ENCODE measurements at regions not wholly inside any gene's neighbourhood (a gene's known extent, or its start where the extent isn't known, plus 50 kb on each side); places are given as distances from the start of the nearest gene placed in this dataset.

DNA sequence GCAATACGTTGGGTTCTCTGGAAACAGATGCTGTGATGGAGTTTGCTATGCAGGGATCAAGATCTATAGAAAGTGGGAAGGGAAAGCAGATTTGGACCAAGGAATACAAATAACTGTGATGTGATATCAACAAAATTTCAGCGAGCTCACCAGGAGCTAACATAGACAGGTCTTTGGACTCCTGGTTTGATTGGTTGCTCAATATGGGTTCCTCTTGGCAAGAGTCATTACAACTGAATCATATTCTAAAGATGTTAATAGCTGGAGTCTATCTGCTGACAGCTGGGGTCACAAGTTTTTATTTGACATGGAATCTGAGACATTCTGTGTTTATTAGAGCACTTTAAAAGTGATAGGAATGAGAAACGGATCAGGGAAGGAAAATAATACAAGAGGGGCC is 637.6 kb upstream of the GNPDA2 start:
- 85 to 86% methylated on average over 3 of the region's 3 CpGs for WGBS, 2 donors
- Histone ChIP-seq H3K9me3 (no peaks in the 10 kb centered on the region), H3K4me1 (no peaks in the 10 kb centered on the region), H3K27ac (no peak overlapping the region), H3K27me3 (no peaks in the 10 kb centered on the region), H3K4me3 (replicated peaks in 1 of 3) (no peak overlapping the region), H3K36me3 (no peaks in the 10 kb centered on the region)
- TF ChIP-seq POLR2A (IDR thresholded peaks at IDR 0.05) = no peak
- TF ChIP-seq, protein P1, sequence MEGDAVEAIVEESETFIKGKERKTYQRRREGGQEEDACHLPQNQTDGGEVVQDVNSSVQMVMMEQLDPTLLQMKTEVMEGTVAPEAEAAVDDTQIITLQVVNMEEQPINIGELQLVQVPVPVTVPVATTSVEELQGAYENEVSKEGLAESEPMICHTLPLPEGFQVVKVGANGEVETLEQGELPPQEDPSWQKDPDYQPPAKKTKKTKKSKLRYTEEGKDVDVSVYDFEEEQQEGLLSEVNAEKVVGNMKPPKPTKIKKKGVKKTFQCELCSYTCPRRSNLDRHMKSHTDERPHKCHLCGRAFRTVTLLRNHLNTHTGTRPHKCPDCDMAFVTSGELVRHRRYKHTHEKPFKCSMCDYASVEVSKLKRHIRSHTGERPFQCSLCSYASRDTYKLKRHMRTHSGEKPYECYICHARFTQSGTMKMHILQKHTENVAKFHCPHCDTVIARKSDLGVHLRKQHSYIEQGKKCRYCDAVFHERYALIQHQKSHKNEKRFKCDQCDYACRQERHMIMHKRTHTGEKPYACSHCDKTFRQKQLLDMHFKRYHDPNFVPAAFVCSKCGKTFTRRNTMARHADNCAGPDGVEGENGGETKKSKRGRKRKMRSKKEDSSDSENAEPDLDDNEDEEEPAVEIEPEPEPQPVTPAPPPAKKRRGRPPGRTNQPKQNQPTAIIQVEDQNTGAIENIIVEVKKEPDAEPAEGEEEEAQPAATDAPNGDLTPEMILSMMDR (IDR thresholded peaks at IDR 0.05) = no peak
- intact Hi-C loops (cut with DNase I) = no loop called here
- no peak for DNase-seq

DNA sequence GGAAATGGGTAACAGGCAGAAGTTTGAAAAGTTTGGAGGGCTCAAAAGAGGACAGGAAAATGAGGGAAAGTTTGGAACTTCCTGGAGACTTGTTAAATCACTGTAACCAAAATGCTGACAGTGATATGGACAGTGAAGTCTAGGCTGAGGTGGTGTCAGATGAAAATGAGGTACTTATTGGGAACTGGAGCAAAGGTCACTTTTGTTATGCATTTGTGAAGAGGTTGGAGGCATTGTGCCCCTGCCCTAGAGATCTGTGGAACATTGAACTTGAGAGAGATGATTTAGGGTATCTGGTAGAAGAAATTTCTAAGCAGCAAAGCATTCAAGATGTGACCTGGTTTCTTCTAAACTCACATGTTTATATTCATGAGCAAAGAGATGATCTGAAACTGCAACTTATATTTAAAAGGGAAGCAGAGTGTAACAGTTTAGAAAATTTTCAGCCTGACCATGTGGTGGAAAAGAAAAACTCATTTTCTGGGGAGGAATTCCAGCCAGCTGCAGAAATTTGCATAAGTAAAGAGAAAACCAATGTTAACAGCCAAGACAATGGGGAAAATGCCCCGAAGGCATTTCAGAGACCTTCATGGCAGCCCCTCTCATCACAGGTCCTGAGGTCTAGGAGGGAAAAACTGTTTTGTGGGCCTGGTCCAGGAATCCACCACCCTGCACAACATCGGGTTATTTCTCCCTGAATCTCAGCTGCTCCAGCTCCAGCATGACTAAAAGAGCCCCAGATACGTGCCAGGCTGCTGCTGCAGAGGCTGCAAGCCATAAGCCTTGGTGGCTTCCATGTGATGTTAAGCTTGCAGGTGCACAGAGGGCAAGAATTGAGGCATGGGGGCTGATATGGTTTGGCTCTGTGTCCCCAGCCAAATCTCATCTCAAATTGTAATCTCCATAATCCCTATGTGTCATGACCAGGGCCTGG is 632.5 kb upstream of the GNPDA2 start:
- WGBS, 2 donors = 61 to 92% methylated on average over 3 of the region's 3 CpGs
- TF ChIP-seq POLR2A (IDR thresholded peaks at IDR 0.05) = no peak
- TF ChIP-seq, protein P1 (IDR thresholded peaks at IDR 0.05) = no peak
- Histone ChIP-seq H3K27ac (no peak overlapping the region), H3K4me3 (replicated peaks in 1 of 3) (no peak overlapping the region), H3K27me3 (no peaks in the 10 kb centered on the region), H3K9me3 (no peaks in the 10 kb centered on the region), H3K4me1 (no peaks in the 10 kb centered on the region), H3K36me3 (no peaks in the 10 kb centered on the region)
- DNase-seq = no peak
- intact Hi-C loops (cut with DNase I) = no loop called here

DNA sequence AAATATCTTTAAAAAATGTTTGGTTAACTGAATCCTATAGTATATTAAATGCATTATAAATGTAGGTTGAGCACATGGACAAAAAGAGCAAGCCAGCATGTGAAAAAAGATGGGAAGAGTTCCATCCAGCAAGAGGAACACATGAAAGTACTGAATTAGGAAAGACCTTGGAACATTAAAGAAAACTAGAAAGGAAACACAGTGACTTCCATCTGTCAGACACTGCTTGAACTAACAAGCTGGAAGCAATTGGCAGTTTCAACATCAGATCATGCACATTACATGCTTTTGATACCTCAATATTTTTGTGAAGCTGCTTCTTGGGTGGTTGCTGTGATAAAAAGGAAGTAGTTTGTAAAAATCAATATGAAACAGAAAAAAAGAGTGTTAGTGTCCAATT is 626.8 kb upstream of the GNPDA2 start:
- TF ChIP-seq, protein P1 (IDR thresholded peaks at IDR 0.05) = no peak
- TF ChIP-seq POLR2A (IDR thresholded peaks at IDR 0.05) = no peak
- no peak for DNase-seq
- H3K27ac ChIP-seq = no peak overlapping the region
- H3K9me3 ChIP-seq = no peaks in the 10 kb centered on the region
- intact Hi-C loops (cut with DNase I) = no loop called here
- no peak overlapping the region for H3K4me3 ChIP-seq (replicated peaks in 1 of 3)
- no peaks in the 10 kb centered on the region for H3K27me3 ChIP-seq
- H3K36me3 ChIP-seq = no peaks in the 10 kb centered on the region
- no peaks in the 10 kb centered on the region for H3K4me1 ChIP-seq

DNA sequence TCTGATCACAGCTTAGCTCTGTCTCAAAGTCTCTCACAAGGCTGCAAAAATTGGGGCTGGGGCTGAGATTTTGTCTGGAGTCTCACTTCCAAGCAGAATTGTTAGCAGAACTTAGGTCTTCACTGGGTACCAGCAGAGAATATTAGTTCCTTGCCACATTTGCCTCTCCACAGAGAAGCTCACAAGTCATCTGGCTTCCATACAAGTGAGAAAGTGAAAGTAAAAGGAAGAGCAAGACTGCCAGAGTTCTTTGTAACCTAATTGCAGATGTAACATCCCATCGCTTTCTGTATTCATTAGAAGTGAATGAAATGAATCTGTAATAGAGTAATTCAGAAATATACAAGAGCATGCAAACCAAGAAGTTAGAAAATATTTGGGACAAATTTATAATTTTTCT is 624.1 kb upstream of the GNPDA2 start:
- Histone ChIP-seq H3K27me3 (no peaks in the 10 kb centered on the region), H3K9me3 (no peaks in the 10 kb centered on the region), H3K4me3 (replicated peaks in 1 of 3) (no peak overlapping the region), H3K27ac (no peak overlapping the region), H3K4me1 (no peaks in the 10 kb centered on the region), H3K36me3 (no peaks in the 10 kb centered on the region)
- DNase-seq = no peak
- intact Hi-C loops (cut with DNase I) = no loop called here
- TF ChIP-seq, protein P1 (IDR thresholded peaks at IDR 0.05) = no peak
- TF ChIP-seq POLR2A (IDR thresholded peaks at IDR 0.05) = no peak
- WGBS, 2 donors = 18 to 51% methylated on average over 1 of the region's 1 CpG

DNA sequence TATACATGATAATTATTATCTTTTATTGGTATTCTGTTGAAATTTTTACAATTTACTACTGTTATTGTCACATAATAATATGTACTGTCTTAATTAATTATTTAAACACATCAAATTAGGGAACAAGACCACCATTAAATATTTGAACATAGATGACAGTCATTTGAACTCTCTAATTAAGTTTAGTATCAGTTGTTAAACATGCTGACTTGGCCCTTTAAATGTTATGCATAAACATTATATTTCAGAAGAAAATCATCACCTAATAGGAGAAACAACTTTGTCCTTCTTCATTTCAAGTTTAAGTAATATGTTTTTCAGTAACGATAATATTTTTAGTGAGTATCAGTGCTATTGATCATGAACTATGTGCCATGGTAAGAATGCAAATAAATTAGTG is 623.5 kb upstream of the GNPDA2 start:
- 94 to 98% methylated on average over 1 of the region's 1 CpG for WGBS, 2 donors
- intact Hi-C loops (cut with DNase I) = no loop called here
- no peaks in the 10 kb centered on the region for H3K36me3 ChIP-seq
- H3K4me3 ChIP-seq (replicated peaks in 1 of 3) = no peak overlapping the region
- no peaks in the 10 kb centered on the region for H3K4me1 ChIP-seq
- H3K27me3 ChIP-seq = no peaks in the 10 kb centered on the region
- TF ChIP-seq, protein P1 (IDR thresholded peaks at IDR 0.05) = no peak
- TF ChIP-seq POLR2A (IDR thresholded peaks at IDR 0.05) = no peak
- no peak for DNase-seq
- H3K9me3 ChIP-seq = no peaks in the 10 kb centered on the region
- H3K27ac ChIP-seq = no peak overlapping the region
